Kidney capillary endothelial cell (primary cell): ENCODE measurements at regions not wholly inside any gene's neighbourhood (a gene's known extent, or its start where the extent isn't known, plus 50 kb on each side); places are given as distances from the start of the nearest gene placed in this dataset.
A peak's percentile ranks its signal among the peaks of the same experiment; 100 is the strongest.
"Not testable (repeated sequence)": the region's sequence is repeated elsewhere in the genome, so short reads cannot be mapped to it uniquely, and the experiment has no call there.

Source experiments
- DNase-seq: peaks from one replicate; pipeline ENCODE4 v3.0.0-alpha.2; 2018; ENCODE audit warnings: low spot score

DNA sequence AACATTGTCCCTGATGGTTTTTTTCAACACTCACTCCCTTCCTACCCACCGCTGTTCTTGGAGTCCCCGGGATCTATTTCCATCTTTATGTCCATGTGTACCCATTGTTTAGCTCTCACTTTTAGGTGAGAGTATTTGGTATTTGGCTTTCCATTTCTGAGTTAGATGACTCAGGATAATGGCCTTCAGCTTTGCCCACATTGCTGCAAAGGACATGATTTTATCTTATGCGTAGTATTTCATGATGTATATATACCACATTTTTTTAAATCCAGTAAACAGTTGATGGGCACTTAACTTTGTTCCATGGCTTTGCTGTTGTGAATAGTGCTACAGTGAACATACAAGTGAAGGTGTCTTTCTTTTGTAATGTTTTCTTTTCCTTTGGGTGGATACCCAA, 123.5 kb upstream of the KITLG start:
- DNase-seq = no peak

DNA sequence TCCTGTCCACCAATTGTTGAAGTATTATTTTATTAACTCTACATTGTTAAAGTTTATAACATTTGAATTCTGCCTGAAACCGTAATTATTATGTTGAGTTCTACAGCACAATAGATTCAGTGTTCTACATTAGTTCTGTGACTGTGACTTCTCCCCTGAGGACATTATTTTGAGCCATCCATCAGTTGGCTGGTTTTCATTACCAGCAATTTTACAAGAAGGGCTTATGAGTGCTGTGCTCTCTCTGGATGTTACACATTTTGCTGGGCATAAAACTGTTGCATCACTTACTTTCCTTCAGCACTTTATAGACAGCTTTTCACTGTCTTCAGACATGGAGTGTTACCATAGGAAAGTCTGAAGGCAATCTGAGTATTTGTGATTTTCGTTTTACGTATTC, 118.2 kb upstream of the KITLG start:
- DNase-seq = no peak

- no peak for DNase-seq
Observed at GRCh38 chr12:88693837-88694445, 113.7 kb upstream of the KITLG start.

GRCh38 chr12:88691811-88692210, 111.5 kb upstream of the KITLG start:
- DNase-seq = no peak

- DNase-seq = no peak
Observed at GRCh38 chr12:88684610-88685009, 104.3 kb upstream of the KITLG start.

- no peak for DNase-seq
Observed at GRCh38 chr12:88684170-88684569, 103.9 kb upstream of the KITLG start.

GRCh38 chr12:88683628-88684027, 103.4 kb upstream of the KITLG start:
- no peak for DNase-seq

GRCh38 chr12:88681271-88681670, 101.0 kb upstream of the KITLG start:
- DNase-seq = no peak

GRCh38 chr12:88677464-88677863, 97.2 kb upstream of the KITLG start:
- DNase-seq = no peak

DNA sequence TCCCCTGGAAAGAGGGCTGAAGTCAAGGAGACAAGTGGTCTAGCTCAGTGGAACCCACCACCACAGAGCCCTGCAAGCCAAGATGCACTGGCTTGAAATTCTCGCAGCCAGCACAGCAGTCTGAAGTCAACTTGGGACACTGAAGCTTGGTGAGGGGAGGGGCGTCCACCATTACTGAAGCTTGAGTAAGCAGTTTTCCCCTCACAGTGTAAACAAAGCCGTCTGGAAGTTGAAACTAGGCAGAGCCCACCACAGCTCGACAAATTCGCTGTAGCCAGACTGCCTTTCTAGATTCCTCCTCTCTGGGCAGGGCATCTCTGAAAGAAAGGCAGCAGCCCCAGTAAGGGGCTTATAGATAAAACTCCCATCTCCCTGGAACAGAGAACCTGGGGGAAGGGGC, 87.3 kb upstream of the KITLG start:
- not testable (repeated sequence) for DNase-seq

- DNase-seq = peak; percentile 6
Observed at GRCh38 chr12:88665071-88665470, 84.8 kb upstream of the KITLG start.

- peak; percentile 33 for DNase-seq
Observed at GRCh38 chr12:88662961-88663360, 82.7 kb upstream of the KITLG start.

- no peak for DNase-seq
Observed at GRCh38 chr12:88662093-88662492, 81.8 kb upstream of the KITLG start.

- DNase-seq = no peak
Observed at GRCh38 chr12:88658009-88658408, 77.7 kb upstream of the KITLG start.

DNA sequence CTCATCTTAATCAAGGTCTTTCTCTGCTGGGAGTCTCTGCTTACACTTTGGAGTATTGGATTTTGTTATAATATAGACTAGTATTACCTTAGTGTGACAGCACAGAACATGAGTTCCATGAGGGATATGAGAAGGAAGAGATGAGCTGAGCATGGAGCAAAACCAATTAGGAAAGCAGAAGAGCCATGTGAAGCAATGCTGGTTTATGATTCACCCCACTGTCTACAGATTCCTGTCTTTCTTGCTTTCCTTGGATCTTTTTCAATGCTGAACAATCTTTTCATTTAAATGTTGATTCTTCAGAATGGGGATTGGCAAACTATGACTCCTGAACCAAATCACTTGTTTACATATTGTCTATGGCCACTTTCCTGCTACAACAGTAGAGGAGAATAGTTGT, 70.4 kb upstream of the KITLG start:
- DNase-seq = no peak

GRCh38 chr12:88648625-88649024, 68.4 kb upstream of the KITLG start:
- no peak for DNase-seq

DNA sequence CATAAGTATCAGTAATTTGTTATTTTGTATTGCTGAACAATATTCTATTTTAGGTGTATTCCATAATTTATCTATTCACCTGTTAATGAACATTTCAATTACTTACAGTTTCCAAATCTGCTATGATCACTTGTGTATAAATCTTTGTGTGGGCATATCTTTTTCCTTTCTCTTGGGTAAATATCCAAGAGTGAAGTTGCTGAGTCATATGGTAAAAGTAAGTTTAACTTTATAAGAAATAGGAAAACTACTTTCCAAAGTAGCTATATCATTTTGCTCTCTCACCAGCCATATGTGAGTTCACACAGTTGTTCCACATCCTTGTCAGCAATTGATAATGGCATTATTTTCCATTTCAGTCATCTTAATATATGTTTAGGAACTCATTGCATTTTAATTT, 66.6 kb upstream of the KITLG start:
- no peak for DNase-seq

GRCh38 chr12:88645816-88646215, 65.5 kb upstream of the KITLG start:
- no peak for DNase-seq

DNA sequence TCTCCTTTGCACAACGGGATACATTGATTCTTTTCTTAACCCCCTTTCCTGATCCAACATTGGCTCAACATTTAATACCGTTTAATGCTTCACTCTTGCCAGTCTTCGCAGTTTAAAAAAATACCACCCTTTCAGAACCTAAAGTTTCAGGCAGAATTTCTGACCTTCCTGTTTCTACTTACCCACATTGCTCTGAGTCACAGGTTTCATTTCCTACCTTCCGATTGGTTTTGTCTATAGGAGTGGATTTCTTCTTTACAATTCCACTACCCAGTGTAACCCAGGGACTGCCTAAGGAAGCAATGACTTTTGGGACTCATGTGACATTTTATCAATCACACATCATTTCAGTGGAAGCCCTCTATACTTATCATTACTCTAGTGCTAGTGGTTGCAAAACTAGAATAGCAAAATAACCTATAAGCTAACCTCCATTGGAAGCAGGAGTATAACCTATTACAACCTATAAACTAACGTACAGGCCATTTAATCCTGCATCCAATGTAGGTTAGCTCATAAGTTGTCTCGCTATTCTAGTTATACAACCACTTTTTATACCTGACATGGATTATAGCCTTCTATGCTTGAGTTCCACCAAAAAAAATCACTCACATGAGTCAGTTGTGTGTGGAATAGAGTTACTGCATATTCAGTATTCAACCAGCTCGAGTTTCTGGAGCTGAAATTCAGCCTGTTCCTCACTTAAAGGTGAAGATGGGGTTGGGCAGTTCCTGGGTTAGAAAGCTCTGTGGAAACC, 64.9 kb upstream of the KITLG start:
- no peak for DNase-seq

DNA sequence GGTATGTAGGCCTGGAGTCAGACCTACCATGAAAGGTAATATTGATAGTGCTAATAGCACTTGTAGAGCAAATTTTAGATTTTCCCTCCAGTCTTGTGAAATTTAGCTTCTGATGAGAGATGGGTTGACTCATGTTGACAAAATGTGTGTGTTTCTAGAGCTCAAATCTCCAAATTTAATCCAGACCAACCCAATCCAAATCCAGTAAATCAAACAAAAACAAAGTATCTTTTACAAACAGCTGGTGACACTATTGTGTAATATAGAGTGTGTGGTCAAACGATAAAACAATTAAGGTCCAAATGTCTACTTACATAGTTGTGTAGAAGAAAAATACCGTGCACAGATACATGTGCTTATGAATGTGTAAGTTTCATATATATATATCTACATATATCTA, 63.4 kb upstream of the KITLG start:
- no peak for DNase-seq

- no peak for DNase-seq
Observed at GRCh38 chr12:88642675-88643431, 62.6 kb upstream of the KITLG start.

DNA sequence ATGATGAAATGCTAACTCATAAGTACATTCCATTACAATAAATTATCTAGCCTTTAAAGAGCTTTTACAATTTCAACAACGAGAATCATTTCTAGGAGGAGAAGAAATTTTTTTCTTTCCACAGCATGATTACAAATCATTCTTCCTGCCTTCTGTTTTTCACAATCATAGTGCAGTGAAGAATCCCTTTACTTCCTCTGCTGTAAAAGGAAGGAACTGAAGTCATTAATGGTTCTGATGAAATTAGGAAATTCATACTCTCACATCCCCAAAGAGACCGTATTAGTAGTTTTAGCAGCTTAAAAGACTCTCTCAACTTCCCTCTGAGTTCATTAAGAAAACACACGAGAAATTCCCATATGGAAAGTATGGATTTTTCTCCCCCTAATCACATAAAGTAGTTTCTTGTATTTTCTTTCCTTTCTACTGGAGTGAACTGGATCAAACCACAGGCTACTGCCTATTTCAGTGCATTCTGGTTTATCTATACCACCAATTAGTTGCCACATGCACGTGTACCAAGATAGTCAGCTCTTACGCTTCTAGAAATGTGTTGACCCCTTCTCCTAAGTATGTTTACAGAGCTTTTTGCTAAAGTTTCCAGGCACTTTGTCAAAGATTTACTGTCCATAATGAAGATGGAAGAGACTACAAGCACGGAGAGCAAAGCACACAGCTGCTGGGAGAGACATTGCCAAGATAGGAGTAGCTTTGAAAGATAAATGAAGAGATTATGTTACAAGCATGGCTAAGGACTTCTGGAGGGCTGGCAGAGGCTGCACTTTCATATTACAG, 58.9 kb upstream of the KITLG start:
- peak; percentile 62 for DNase-seq
